Astrocyte (in vitro differentiated cells and primary cell): ENCODE measurements at regions not wholly inside any gene's neighbourhood (a gene's known extent, or its start where the extent isn't known, plus 50 kb on each side); places are given as distances from the start of the nearest gene placed in this dataset.

Experiments used
- EZH2 ChIP-seq: IDR thresholded peaks from 2 replicates; pipeline ENCODE4 v1.6.1; 2012; ENCODE audit warnings: mild to moderate bottlenecking, low read length, inconsistent platforms; ENCODE audit not compliant: insufficient read depth
- TF ChIP-seq, protein P1 (sequence below): IDR thresholded peaks from 2 replicates; pipeline ENCODE4 v1.5.1; 2011; ENCODE audit warnings: low read depth, mild to moderate bottlenecking, inconsistent platforms, low read length, moderate library complexity; ENCODE audit not compliant: insufficient read depth

DNA sequence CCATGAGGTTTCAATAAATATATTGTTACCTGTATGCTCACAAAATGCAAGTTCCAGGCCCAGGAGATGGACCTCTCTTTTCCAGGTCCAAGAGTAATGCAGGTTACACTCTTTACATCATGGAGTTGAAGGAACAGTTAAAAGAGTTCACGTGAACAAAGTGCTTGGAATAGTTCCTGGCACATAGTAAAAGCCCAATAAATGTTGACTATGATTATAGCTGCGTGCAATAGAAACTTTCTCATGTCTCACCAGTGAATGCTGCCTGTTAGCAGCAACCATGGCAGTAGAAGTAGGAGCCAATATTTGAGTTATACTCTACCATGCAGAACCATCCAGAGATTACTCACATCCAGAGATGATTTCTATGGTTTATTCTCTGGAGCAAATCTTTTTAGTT lies 707.5 kb downstream of the DHX35 start:
- no peak for TF ChIP-seq EZH2
- TF ChIP-seq, protein P1, sequence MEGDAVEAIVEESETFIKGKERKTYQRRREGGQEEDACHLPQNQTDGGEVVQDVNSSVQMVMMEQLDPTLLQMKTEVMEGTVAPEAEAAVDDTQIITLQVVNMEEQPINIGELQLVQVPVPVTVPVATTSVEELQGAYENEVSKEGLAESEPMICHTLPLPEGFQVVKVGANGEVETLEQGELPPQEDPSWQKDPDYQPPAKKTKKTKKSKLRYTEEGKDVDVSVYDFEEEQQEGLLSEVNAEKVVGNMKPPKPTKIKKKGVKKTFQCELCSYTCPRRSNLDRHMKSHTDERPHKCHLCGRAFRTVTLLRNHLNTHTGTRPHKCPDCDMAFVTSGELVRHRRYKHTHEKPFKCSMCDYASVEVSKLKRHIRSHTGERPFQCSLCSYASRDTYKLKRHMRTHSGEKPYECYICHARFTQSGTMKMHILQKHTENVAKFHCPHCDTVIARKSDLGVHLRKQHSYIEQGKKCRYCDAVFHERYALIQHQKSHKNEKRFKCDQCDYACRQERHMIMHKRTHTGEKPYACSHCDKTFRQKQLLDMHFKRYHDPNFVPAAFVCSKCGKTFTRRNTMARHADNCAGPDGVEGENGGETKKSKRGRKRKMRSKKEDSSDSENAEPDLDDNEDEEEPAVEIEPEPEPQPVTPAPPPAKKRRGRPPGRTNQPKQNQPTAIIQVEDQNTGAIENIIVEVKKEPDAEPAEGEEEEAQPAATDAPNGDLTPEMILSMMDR: no peak
